AG08395 (cell line): ENCODE measurements at regions not wholly inside any gene's neighbourhood (a gene's known extent, or its start where the extent isn't known, plus 50 kb on each side); places are given as distances from the start of the nearest gene placed in this dataset.
"Not testable (repeated sequence)": the region's sequence is repeated elsewhere in the genome, so short reads cannot be mapped to it uniquely, and the experiment has no call there.

Experiments used
- DNase-seq: peaks from one replicate; pipeline ENCODE4 v3.0.0; 2012; ENCODE audit warnings: mixed read lengths, low spot score

GRCh38 chr4:84221704-84222103 is 277.4 kb downstream of the NKX6-1 start:
- no peak for DNase-seq

- no peak for DNase-seq
Measured at GRCh38 chr4:84220990-84221389, 278.1 kb downstream of the NKX6-1 start.

- no peak for DNase-seq
Measured at GRCh38 chr4:84219656-84220055, 279.4 kb downstream of the NKX6-1 start.

GRCh38 chr4:84218031-84218430 is 281.1 kb downstream of the NKX6-1 start:
- no peak for DNase-seq

- DNase-seq = no peak
Measured at GRCh38 chr4:84215217-84215616, 283.9 kb downstream of the NKX6-1 start.

- not testable (repeated sequence) for DNase-seq
Measured at GRCh38 chr4:84206226-84206625, 292.9 kb downstream of the NKX6-1 start.

GRCh38 chr4:84189144-84189543 is 309.9 kb downstream of the NKX6-1 start:
- DNase-seq = no peak

GRCh38 chr4:84179409-84179808 is 319.7 kb downstream of the NKX6-1 start:
- DNase-seq = no peak

- DNase-seq = no peak
Measured at GRCh38 chr4:84177831-84178542, 321.1 kb downstream of the NKX6-1 start.

GRCh38 chr4:84176016-84176415 is 323.1 kb downstream of the NKX6-1 start:
- no peak for DNase-seq

- DNase-seq = no peak
Measured at GRCh38 chr4:84171871-84172270, 327.2 kb downstream of the NKX6-1 start.

GRCh38 chr4:84167564-84167963 is 331.5 kb downstream of the NKX6-1 start:
- no peak for DNase-seq

GRCh38 chr4:84167093-84167492 is 332.0 kb downstream of the NKX6-1 start:
- DNase-seq = no peak

GRCh38 chr4:84166486-84166885 is 332.6 kb downstream of the NKX6-1 start:
- DNase-seq = no peak

GRCh38 chr4:84164201-84164600 is 334.9 kb downstream of the NKX6-1 start:
- no peak for DNase-seq

GRCh38 chr4:84159762-84160161 is 339.3 kb downstream of the NKX6-1 start:
- peak; percentile 4 for DNase-seq

GRCh38 chr4:84158670-84159069 is 340.4 kb downstream of the NKX6-1 start:
- no peak for DNase-seq

GRCh38 chr4:84151574-84151973 is 347.5 kb downstream of the NKX6-1 start:
- no peak for DNase-seq

GRCh38 chr4:84150177-84150576 is 348.9 kb downstream of the NKX6-1 start:
- no peak for DNase-seq

- DNase-seq = no peak
Measured at GRCh38 chr4:84147831-84148230, 351.3 kb downstream of the NKX6-1 start.

GRCh38 chr4:84146300-84146959 is 352.7 kb downstream of the NKX6-1 start:
- no peak for DNase-seq

GRCh38 chr4:84145176-84145575 is 353.9 kb downstream of the NKX6-1 start:
- no peak for DNase-seq

- not testable (repeated sequence) for DNase-seq
Measured at GRCh38 chr4:84126911-84127310, 372.2 kb downstream of the NKX6-1 start.
